DOHH2 (cell line): ENCODE measurements at regions not wholly inside any gene's neighbourhood (a gene's known extent, or its start where the extent isn't known, plus 50 kb on each side); places are given as distances from the start of the nearest gene placed in this dataset.
"Not testable (repeated sequence)": the region's sequence is repeated elsewhere in the genome, so short reads cannot be mapped to it uniquely, and the experiment has no call there.

Source experiments
- EZH2phosphoT487 ChIP-seq: fragments of 200-600 bp; sonication (generic); IDR thresholded peaks from 2 replicates; pipeline ENCODE4 v1.6.1; 2017; ENCODE audit warnings: borderline replicate concordance, mild to moderate bottlenecking, antibody characterized with exemption, low read length, moderate library complexity, mixed read lengths
- TF ChIP-seq, protein P1 (sequence below): fragments of 200-600 bp; sonication (generic); IDR thresholded peaks from one replicate; pipeline ENCODE4 v1.5.1; 2014; ENCODE audit warnings: antibody characterized with exemption, mild to moderate bottlenecking, low read depth, low read length; ENCODE audit not compliant: poor library complexity, severe bottlenecking

DNA sequence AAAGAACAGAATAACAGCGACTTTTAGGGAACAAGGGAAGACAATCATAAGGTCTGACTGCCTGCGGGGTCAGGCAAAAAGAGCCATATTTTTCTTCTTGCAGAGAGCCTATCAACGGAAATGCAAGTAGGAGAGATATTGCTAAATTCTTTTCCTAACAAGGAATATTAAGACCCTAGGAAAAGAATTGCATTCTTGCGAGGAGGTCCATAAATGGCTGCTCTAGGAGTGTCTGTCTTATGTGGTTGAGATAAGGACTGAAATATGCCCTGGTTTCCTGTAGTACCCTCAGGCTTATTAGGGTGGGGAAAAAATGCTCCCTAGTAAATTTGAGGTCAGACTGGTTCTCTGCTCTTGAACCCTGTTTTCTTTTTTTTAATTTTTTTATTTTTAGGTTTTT lies 81.7 kb downstream of the VCAM1 start:
- TF ChIP-seq, protein P1, sequence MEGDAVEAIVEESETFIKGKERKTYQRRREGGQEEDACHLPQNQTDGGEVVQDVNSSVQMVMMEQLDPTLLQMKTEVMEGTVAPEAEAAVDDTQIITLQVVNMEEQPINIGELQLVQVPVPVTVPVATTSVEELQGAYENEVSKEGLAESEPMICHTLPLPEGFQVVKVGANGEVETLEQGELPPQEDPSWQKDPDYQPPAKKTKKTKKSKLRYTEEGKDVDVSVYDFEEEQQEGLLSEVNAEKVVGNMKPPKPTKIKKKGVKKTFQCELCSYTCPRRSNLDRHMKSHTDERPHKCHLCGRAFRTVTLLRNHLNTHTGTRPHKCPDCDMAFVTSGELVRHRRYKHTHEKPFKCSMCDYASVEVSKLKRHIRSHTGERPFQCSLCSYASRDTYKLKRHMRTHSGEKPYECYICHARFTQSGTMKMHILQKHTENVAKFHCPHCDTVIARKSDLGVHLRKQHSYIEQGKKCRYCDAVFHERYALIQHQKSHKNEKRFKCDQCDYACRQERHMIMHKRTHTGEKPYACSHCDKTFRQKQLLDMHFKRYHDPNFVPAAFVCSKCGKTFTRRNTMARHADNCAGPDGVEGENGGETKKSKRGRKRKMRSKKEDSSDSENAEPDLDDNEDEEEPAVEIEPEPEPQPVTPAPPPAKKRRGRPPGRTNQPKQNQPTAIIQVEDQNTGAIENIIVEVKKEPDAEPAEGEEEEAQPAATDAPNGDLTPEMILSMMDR, result not testable (repeated sequence)
- not testable (repeated sequence) for TF ChIP-seq EZH2phosphoT487
